GM12891 (cell line): ENCODE measurements at regions not wholly inside any gene's neighbourhood (a gene's known extent, or its start where the extent isn't known, plus 50 kb on each side); places are given as distances from the start of the nearest gene placed in this dataset.

ENCODE experiments used
- DNase-seq: peaks from one replicate; pipeline ENCODE4 v3.0.0; 2011; ENCODE audit warnings: low spot score; ENCODE audit not compliant: insufficient read length
- FAIRE-seq: peaks from 2 replicates; lab custom pipeline; 2011; peaks lifted over from hg19 to GRCh38; lab: Jason Lieb, UNC
- PAX5 ChIP-seq: IDR thresholded peaks from 2 replicates; pipeline ENCODE4 v1.6.1; 2011; ENCODE audit warnings: low read length, moderate library complexity, mild to moderate bottlenecking; ENCODE audit not compliant: insufficient read depth, severe bottlenecking
- POLR2A ChIP-seq: IDR thresholded peaks from 2 replicates; pipeline ENCODE4 v1.6.1; 2011; ENCODE audit warnings: low read depth, low read length, control low read depth
- POLR2AphosphoS5 ChIP-seq: IDR thresholded peaks from 2 replicates; pipeline ENCODE4 v1.6.1; 2011; ENCODE audit warnings: low read depth, low read length, control low read depth
- POU2F2 ChIP-seq: IDR thresholded peaks from 2 replicates; pipeline ENCODE4 v1.6.1; 2011; ENCODE audit warnings: low read depth, mild to moderate bottlenecking, control low read depth, low read length, moderate library complexity
- SPI1 ChIP-seq: IDR thresholded peaks from 2 replicates; pipeline ENCODE4 v1.6.1; 2011; ENCODE audit warnings: low read depth, low read length, control low read depth
- TAF1 ChIP-seq: IDR thresholded peaks from 2 replicates; pipeline ENCODE4 v1.6.1; 2011; ENCODE audit warnings: low read depth, low read length, control low read depth

- no peak for FAIRE-seq
Observed at GRCh38 chr5:110096419-110096818, 406.7 kb downstream of the MAN2A1 start.

GRCh38 chr5:110099572-110099971 is 409.8 kb downstream of the MAN2A1 start:
- FAIRE-seq (no peak), DNase-seq (no peak)
- TF ChIP-seq POU2F2: no peak

More at GRCh38 chr5:110096419-110096818, 406.7 kb downstream of the MAN2A1 start:
- TF ChIP-seq PAX5 (no peak), POU2F2 (no peak), SPI1 (no peak), POLR2AphosphoS5 (no peak), POLR2A (no peak), TAF1 (no peak)
- no peak for DNase-seq

- FAIRE-seq: peak; percentile 48
- DNase-seq: no peak
- TF ChIP-seq POU2F2 (no peak), POLR2AphosphoS5 (no peak), PAX5 (no peak), TAF1 (no peak), POLR2A (no peak), SPI1 (no peak)
Observed at GRCh38 chr5:110103081-110103480, 413.4 kb downstream of the MAN2A1 start.

- no peak for DNase-seq
- no peak for FAIRE-seq
- TF ChIP-seq POLR2AphosphoS5 (no peak), POU2F2 (no peak), SPI1 (no peak), POLR2A (no peak), PAX5 (no peak), TAF1 (no peak)
Observed at GRCh38 chr5:110104060-110104725, 414.5 kb downstream of the MAN2A1 start.

- DNase-seq (no peak), FAIRE-seq (no peak)
- TF ChIP-seq TAF1 (no peak), POLR2A (no peak), SPI1 (no peak), POU2F2 (no peak), PAX5 (no peak), POLR2AphosphoS5 (no peak)
Observed at GRCh38 chr5:110104726-110105669, 415.3 kb downstream of the MAN2A1 start.

GRCh38 chr5:110105692-110106091 is 416.0 kb downstream of the MAN2A1 start:
- no peak for FAIRE-seq
- no peak for TF ChIP-seq POLR2A
- no peak for TF ChIP-seq SPI1
- TF ChIP-seq TAF1: no peak
- no peak for TF ChIP-seq PAX5
- TF ChIP-seq POU2F2: no peak
- no peak for TF ChIP-seq POLR2AphosphoS5
- DNase-seq: no peak

GRCh38 chr5:110106750-110107149 is 417.0 kb downstream of the MAN2A1 start:
- FAIRE-seq: no peak
- no peak for DNase-seq
- TF ChIP-seq PAX5 (no peak), TAF1 (no peak), POU2F2 (no peak), SPI1 (no peak), POLR2A (no peak), POLR2AphosphoS5 (no peak)

- DNase-seq: no peak
- FAIRE-seq: no peak
- TF ChIP-seq SPI1 (no peak), POLR2A (no peak), PAX5 (no peak), POLR2AphosphoS5 (no peak), TAF1 (no peak), POU2F2 (no peak)
Observed at GRCh38 chr5:110108520-110108919, 418.8 kb downstream of the MAN2A1 start.

- DNase-seq (no peak), FAIRE-seq (no peak)
- no peak for TF ChIP-seq PAX5
Observed at GRCh38 chr5:110109667-110110066, 419.9 kb downstream of the MAN2A1 start.

- TF ChIP-seq POLR2A: no peak
- TF ChIP-seq POU2F2: no peak
- TF ChIP-seq SPI1: no peak
- no peak for TF ChIP-seq TAF1
- no peak for TF ChIP-seq PAX5
- TF ChIP-seq POLR2AphosphoS5: no peak
- FAIRE-seq: no peak
- no peak for DNase-seq
Observed at GRCh38 chr5:110112348-110112747, 422.6 kb downstream of the MAN2A1 start.
